GM19099 (cell line): ENCODE measurements at regions not wholly inside any gene's neighbourhood (a gene's known extent, or its start where the extent isn't known, plus 50 kb on each side); places are given as distances from the start of the nearest gene placed in this dataset.

Source experiments
- POLR2A ChIP-seq: IDR thresholded peaks from 3 replicates; pipeline ENCODE4 v1.6.1; 2011; ENCODE audit warnings: low read depth; ENCODE audit not compliant: insufficient read length; ENCODE audit errors: extremely low read depth

- no peak for TF ChIP-seq POLR2A
Measured at GRCh38 chrX:46381630-46382029, 163.6 kb downstream of the ZNF674 start.

- no peak for TF ChIP-seq POLR2A
Measured at GRCh38 chrX:46380148-46380752, 165.0 kb downstream of the ZNF674 start.

GRCh38 chrX:46376246-46376885, 168.9 kb downstream of the ZNF674 start:
- TF ChIP-seq POLR2A, result no peak

GRCh38 chrX:46375831-46376230, 169.4 kb downstream of the ZNF674 start:
- TF ChIP-seq POLR2A, result no peak

- TF ChIP-seq POLR2A, result no peak
Measured at GRCh38 chrX:46374371-46374770, 170.8 kb downstream of the ZNF674 start.

- no peak for TF ChIP-seq POLR2A
Measured at GRCh38 chrX:46367491-46367890, 177.7 kb downstream of the ZNF674 start.

GRCh38 chrX:46366381-46367207, 178.6 kb downstream of the ZNF674 start:
- no peak for TF ChIP-seq POLR2A

- TF ChIP-seq POLR2A, result no peak
Measured at GRCh38 chrX:46354481-46354880, 190.7 kb downstream of the ZNF674 start.

- no peak for TF ChIP-seq POLR2A
Measured at GRCh38 chrX:46341767-46342322, 203.4 kb downstream of the ZNF674 start.

GRCh38 chrX:46340696-46341095, 204.5 kb downstream of the ZNF674 start:
- no peak for TF ChIP-seq POLR2A

GRCh38 chrX:46333550-46333949, 211.7 kb downstream of the ZNF674 start:
- no peak for TF ChIP-seq POLR2A

- no peak for TF ChIP-seq POLR2A
Measured at GRCh38 chrX:46330981-46331380, 214.2 kb downstream of the ZNF674 start.

GRCh38 chrX:46330513-46330912, 214.7 kb downstream of the ZNF674 start:
- TF ChIP-seq POLR2A, result no peak

GRCh38 chrX:46328133-46328532, 217.1 kb downstream of the ZNF674 start:
- TF ChIP-seq POLR2A, result no peak

GRCh38 chrX:46327566-46328115, 217.6 kb downstream of the ZNF674 start:
- TF ChIP-seq POLR2A, result no peak
